ENCODE measurements at regions not wholly inside any gene's neighbourhood (a gene's known extent, or its start where the extent isn't known, plus 50 kb on each side); places are given as distances from the start of the nearest gene placed in this dataset.
"Not testable (repeated sequence)": the region's sequence is repeated elsewhere in the genome, so short reads cannot be mapped to it uniquely, and the experiment has no call there.

- peak in 1 of 2 donors; percentile 35 for TF ChIP-seq CTCF (conservative IDR thresholded peaks at IDR 0.05 in 1 of 2, IDR thresholded peaks at IDR 0.05 in 1 of 2; ENCODE audit: extremely low read depth in 1 of 2, insufficient read depth in 1 of 2, low read depth in 1 of 2, low read length in 2 of 2)
- not testable (repeated sequence) for TF ChIP-seq EZH2 (IDR thresholded peaks at IDR 0.05; ENCODE audit: borderline replicate concordance, low read length)
These were observed 58.7 kb upstream of the NBPF8 start for GRCh38 chr1:120356170-120356569.

Data from mammary epithelial cell (primary cell).